H9 (cell line): ENCODE measurements at regions not wholly inside any gene's neighbourhood (a gene's known extent, or its start where the extent isn't known, plus 50 kb on each side); places are given as distances from the start of the nearest gene placed in this dataset.

Source experiments
- DNase-seq: peaks from one replicate; pipeline ENCODE4 v3.0.0-alpha.2; 2017
- H2AFZ ChIP-seq: one replicate; pipeline ENCODE4 v1.6.1; 2013; ENCODE audit warnings: mild to moderate bottlenecking, low read length, control low read depth, moderate library complexity
- H2AK5ac ChIP-seq: 2 replicates; pipeline ENCODE4 v1.6.1; 2013; ENCODE audit warnings: low read length, control low read depth, mixed read lengths; ENCODE audit not compliant: insufficient read length
- H2BK120ac ChIP-seq: one replicate; pipeline ENCODE4 v1.6.1; 2013; ENCODE audit warnings: low read depth, mild to moderate bottlenecking, low read length, control low read depth, inconsistent platforms; ENCODE audit not compliant: poor library complexity, severe bottlenecking
- H2BK12ac ChIP-seq: 2 replicates; pipeline ENCODE4 v1.6.1; 2013; ENCODE audit warnings: low read length, control low read depth, mixed read lengths, low read depth; ENCODE audit not compliant: insufficient read length
- H2BK15ac ChIP-seq: 2 replicates; pipeline ENCODE4 v1.6.1; 2013; ENCODE audit warnings: low read depth, low read length, control low read depth
- H2BK20ac ChIP-seq: one replicate; pipeline ENCODE4 v1.6.1; 2013; ENCODE audit warnings: low read depth, mild to moderate bottlenecking, low read length, control low read depth, inconsistent platforms; ENCODE audit not compliant: poor library complexity, severe bottlenecking
- H2BK5ac ChIP-seq: 2 replicates; pipeline ENCODE4 v1.6.1; 2013; ENCODE audit warnings: low read length, control low read depth, mixed read lengths; ENCODE audit not compliant: insufficient read length
- H3K14ac ChIP-seq: 2 replicates; pipeline ENCODE4 v1.6.1; 2013; ENCODE audit warnings: low read length, control low read depth; ENCODE audit not compliant: insufficient read depth
- H3K18ac ChIP-seq: 2 replicates; pipeline ENCODE4 v1.6.1; 2013; ENCODE audit warnings: low read depth, mild to moderate bottlenecking, mixed read lengths, low read length, control low read depth; ENCODE audit not compliant: insufficient read length
- H3K23ac ChIP-seq: 2 replicates; pipeline ENCODE4 v1.6.1; 2013; ENCODE audit warnings: low read length, control low read depth, mixed read lengths, low read depth; ENCODE audit not compliant: insufficient read length
- H3K23me2 ChIP-seq: 2 replicates; pipeline ENCODE4 v1.6.1; 2013; ENCODE audit warnings: low read depth, mild to moderate bottlenecking, mixed read lengths, low read length, control low read depth; ENCODE audit not compliant: insufficient read length, poor library complexity, severe bottlenecking
- H3K27ac ChIP-seq: 2 replicates; pipeline ENCODE4 v1.5.1; 2013; ENCODE audit warnings: low read length, control low read depth, mixed read lengths, low read depth; ENCODE audit not compliant: insufficient read length
- H3K27me3 ChIP-seq: 2 replicates; pipeline ENCODE4 v1.6.1; 2013; ENCODE audit warnings: low read length, control low read depth, inconsistent platforms; ENCODE audit not compliant: insufficient read depth
- H3K4ac ChIP-seq: 2 replicates; pipeline ENCODE4 v1.6.1; 2013; ENCODE audit warnings: low read depth, mild to moderate bottlenecking, control low read depth, inconsistent platforms, low read length, moderate library complexity
- H3K4me1 ChIP-seq: 2 replicates; pipeline ENCODE4 v1.6.1; 2013; ENCODE audit warnings: low read length, control low read depth, inconsistent platforms; ENCODE audit not compliant: insufficient read depth
- H3K4me2 ChIP-seq: 2 replicates; pipeline ENCODE4 v1.6.1; 2013; ENCODE audit warnings: low read length, control low read depth, mixed read lengths; ENCODE audit not compliant: insufficient read length, insufficient read depth
- H3K56ac ChIP-seq: 2 replicates; pipeline ENCODE4 v1.6.1; 2013; ENCODE audit warnings: low read depth, mild to moderate bottlenecking, mixed read lengths, low read length, control low read depth; ENCODE audit not compliant: insufficient read length
- H3K79me1 ChIP-seq: 2 replicates; pipeline ENCODE4 v1.6.1; 2013; ENCODE audit warnings: low read depth, mild to moderate bottlenecking, moderate library complexity, low read length, control low read depth, inconsistent platforms; ENCODE audit not compliant: insufficient read depth, poor library complexity, severe bottlenecking
- H3K79me2 ChIP-seq: 2 replicates; pipeline ENCODE4 v1.6.1; 2013; ENCODE audit warnings: low read length, control low read depth, inconsistent platforms; ENCODE audit not compliant: insufficient read depth
- H3K9ac ChIP-seq: 2 replicates; pipeline ENCODE4 v1.6.1; 2013; ENCODE audit warnings: low read length, control low read depth, mixed read lengths; ENCODE audit not compliant: insufficient read length; ENCODE audit errors: extremely low read depth
- H3K9me3 ChIP-seq: one replicate; pipeline ENCODE4 v1.6.1; 2013; ENCODE audit warnings: low read depth, low read length, inconsistent platforms; ENCODE audit not compliant: control insufficient read depth
- H3T11ph ChIP-seq: one replicate; pipeline ENCODE4 v1.6.1; 2013; ENCODE audit warnings: mild to moderate bottlenecking, low read length, control low read depth, inconsistent platforms
- H4K20me1 ChIP-seq: one replicate; pipeline ENCODE4 v1.6.1; 2013; ENCODE audit not compliant: control insufficient read depth, insufficient read length, insufficient read depth
- H4K5ac ChIP-seq: 2 replicates; pipeline ENCODE4 v1.6.1; 2013; ENCODE audit warnings: low read depth, mild to moderate bottlenecking, mixed read lengths, low read length, control low read depth; ENCODE audit not compliant: insufficient read length
- H4K8ac ChIP-seq: replicated peaks from 2 replicates; pipeline ENCODE4 v1.6.1; 2013; ENCODE audit warnings: low read length, control low read depth, mixed read lengths, low read depth; ENCODE audit not compliant: insufficient read length
- H4K91ac ChIP-seq: 2 replicates; pipeline ENCODE4 v1.6.1; 2013; ENCODE audit warnings: low read depth, mild to moderate bottlenecking, moderate library complexity, mixed read lengths, low read length, control low read depth; ENCODE audit not compliant: insufficient read length
- H3K27ac Mint-ChIP-seq, 3 experiments: 2 replicates in 2 of 3; 3 replicates in 1 of 3; pipeline ENCODE4 v1.8.0; 2020 to 2021; ENCODE audit warnings: mixed read lengths in 3 of 3, mild to moderate bottlenecking in 1 of 3, moderate library complexity in 1 of 3
- H3K27me3 Mint-ChIP-seq: 2 replicates; pipeline ENCODE4 v1.8.0; 2021; ENCODE audit warnings: low read depth, mild to moderate bottlenecking, moderate library complexity, mixed read lengths
- H3K36me3 Mint-ChIP-seq, 3 experiments: 2 replicates in 2 of 3; 3 replicates in 1 of 3; pipeline ENCODE4 v1.8.0; 2020 to 2021; ENCODE audit warnings: low read depth in 3 of 3, mixed read lengths in 3 of 3; ENCODE audit not compliant: insufficient read depth in 1 of 3
- H3K4me1 Mint-ChIP-seq, 2 experiments: 2 replicates each; pipeline ENCODE4 v1.8.0; 2020; ENCODE audit warnings: mixed read lengths in 2 of 2
- H3K4me3 Mint-ChIP-seq, 2 experiments: 2 replicates in 1 of 2; 3 replicates in 1 of 2; pipeline ENCODE4 v1.8.0; 2020 to 2021; ENCODE audit warnings: mild to moderate bottlenecking in 2 of 2, mixed read lengths in 2 of 2, moderate library complexity in 1 of 2
- H3K9me3 Mint-ChIP-seq, 2 experiments: 2 replicates in 1 of 2; 3 replicates in 1 of 2; pipeline ENCODE4 v1.8.0; 2020; ENCODE audit warnings: mild to moderate bottlenecking in 2 of 2, mixed read lengths in 2 of 2, moderate library complexity in 1 of 2
- CTCF ChIP-seq: fragments of 200-600 bp; sonication (generic); conservative IDR thresholded peaks from 3 replicates; pipeline ENCODE4 v1.8.0; 2021; ENCODE audit warnings: antibody characterized with exemption, mild to moderate bottlenecking
- WGBS: extraction: QIAGEN DNeasy Blood & Tissue Kit; methylation state at CpG from one replicate; pipeline ENCODE4 v1.1.7; 2013; ENCODE audit warnings: missing lambda C conversion rate, low lambda C conversion rate, mixed read lengths; ENCODE audit not compliant: insufficient read length; ENCODE audit errors: extremely low coverage; 5-methylcytosine and 5-hydroxymethylcytosine counted together

- Histone ChIP-seq H3K9me3 (no peaks in the 10 kb centered on the region), H3K27ac (no peak overlapping the region), H3K14ac (no peak overlapping the region), H3K79me2 (no peaks in the 10 kb centered on the region), H3K79me1 (no peaks in the 10 kb centered on the region), H3K4me1 (no peaks in the 10 kb centered on the region), H2BK20ac (no peak overlapping the region), H4K91ac (no peak overlapping the region), H3K27me3 (no peaks in the 10 kb centered on the region), H2AFZ (no peak overlapping the region), H2BK15ac (no peak overlapping the region), H2BK5ac (no peak overlapping the region), H2BK12ac (no peak overlapping the region), H4K8ac (no peak overlapping the region), H3K9ac (no peak overlapping the region), H3K23ac (no peak overlapping the region), H2AK5ac (no peak overlapping the region), H3K4me2 (no peak overlapping the region), H4K5ac (no peak overlapping the region), H4K20me1 (no peaks in the 10 kb centered on the region), H3K56ac (no peak overlapping the region), H2BK120ac (no peak overlapping the region), H3K18ac (no peak overlapping the region), H3K23me2 (no peaks in the 10 kb centered on the region), H3T11ph (no peak overlapping the region), H3K4ac (no peak overlapping the region)
- DNase-seq: peak; percentile 60
- no peaks in the 10 kb centered on the region for H3K27me3 Mint-ChIP-seq
- no CpG with 5 or more reads among the region's 3 CpGs for whole genome bisulfite sequencing
- peaks cover 2 to 10% of the 10 kb centered on the region in 2 experiments; a peak in 2 of 4 replicates for H3K4me1 Mint-ChIP-seq
- no peak overlapping the region for H3K27ac Mint-ChIP-seq
- peak; percentile 38; the same call in 2 of the 3 replicates for TF ChIP-seq CTCF
- H3K4me3 Mint-ChIP-seq: no peak overlapping the region
- H3K36me3 Mint-ChIP-seq: no peaks in the 10 kb centered on the region
- H3K9me3 Mint-ChIP-seq: no peaks in the 10 kb centered on the region
Observed at GRCh38 chr4:188417181-188417580, 277.9 kb downstream of the TRIML1 start.
